SK-N-SH treated with all-trans-retinoic acid at 6 μM for 48 hours (cell line): ENCODE measurements at regions not wholly inside any gene's neighbourhood (a gene's known extent, or its start where the extent isn't known, plus 50 kb on each side); places are given as distances from the start of the nearest gene placed in this dataset.

Experiments used
- ARNTL ChIP-seq: fragments of 450-650 bp; formaldehyde crosslinking; IDR thresholded peaks from 2 replicates; pipeline ENCODE4 v1.5.0; 2020; ENCODE audit warnings: low read depth, mild to moderate bottlenecking, moderate library complexity, borderline replicate concordance
- BACH2 ChIP-seq: fragments of 250-450 bp; sonication (Bioruptor Pico); IDR thresholded peaks from 2 replicates; pipeline ENCODE4 v1.9.0; 2021; ENCODE audit warnings: mild to moderate bottlenecking, borderline replicate concordance
- CSDC2 ChIP-seq: fragments of 250-450 bp; sonication (Bioruptor Pico); IDR thresholded peaks from 2 replicates; pipeline ENCODE4 v1.5.0; 2020; ENCODE audit warnings: mild to moderate bottlenecking, moderate library complexity
- OSR1 ChIP-seq: fragments of 250-450 bp; sonication (Bioruptor Pico); IDR thresholded peaks from 2 replicates; pipeline ENCODE4 v1.8.0; 2022; ENCODE audit warnings: moderate library complexity, mild to moderate bottlenecking, inconsistent platforms
- RARB ChIP-seq: fragments of 250-450 bp; sonication (Bioruptor Pico); IDR thresholded peaks from 2 replicates; pipeline ENCODE4 v1.8.0; 2021; ENCODE audit warnings: mild to moderate bottlenecking, moderate library complexity
- TOX ChIP-seq: fragments of 250-450 bp; sonication (Bioruptor Pico); IDR thresholded peaks from 2 replicates; pipeline ENCODE4 v1.8.0; 2021; ENCODE audit warnings: mild to moderate bottlenecking, moderate library complexity, borderline replicate concordance
- ZC3H10 ChIP-seq: fragments of 250-450 bp; sonication (Bioruptor Pico); IDR thresholded peaks from 2 replicates; pipeline ENCODE4 v1.5.1; 2021; ENCODE audit warnings: mild to moderate bottlenecking, moderate library complexity
- ZFP3 ChIP-seq: fragments of 250-450 bp; sonication (Bioruptor Pico); IDR thresholded peaks from 2 replicates; pipeline ENCODE4 v1.5.0; 2020; ENCODE audit warnings: mild to moderate bottlenecking, moderate library complexity
- ZFP30 ChIP-seq: fragments of 450-650 bp; formaldehyde crosslinking; IDR thresholded peaks from 2 replicates; pipeline ENCODE4 v1.5.0; 2022; ENCODE audit warnings: mild to moderate bottlenecking, moderate library complexity
- ZNF8 ChIP-seq: fragments of 450-650 bp; formaldehyde crosslinking; IDR thresholded peaks from 2 replicates; pipeline ENCODE4 v1.5.0; 2020; ENCODE audit warnings: mild to moderate bottlenecking, moderate library complexity
- TF ChIP-seq, protein P1 (sequence below): fragments of 250-450 bp; sonication (Bioruptor Pico); IDR thresholded peaks from 2 replicates; pipeline ENCODE4 v1.5.1; 2021; ENCODE audit warnings: mild to moderate bottlenecking, moderate library complexity
- TF ChIP-seq, protein P2 (sequence below): fragments of 250-450 bp; sonication (Bioruptor Pico); IDR thresholded peaks from 2 replicates; pipeline ENCODE4 v1.8.0; 2020; ENCODE audit warnings: mild to moderate bottlenecking, moderate library complexity, borderline replicate concordance
- TF ChIP-seq, protein P3 (sequence below): fragments of 250-450 bp; sonication (Bioruptor Pico); IDR thresholded peaks from 2 replicates; pipeline ENCODE4 v1.5.0; 2020; ENCODE audit warnings: mild to moderate bottlenecking, moderate library complexity
- TF ChIP-seq, protein P4 (sequence below): fragments of 250-450 bp; sonication (Bioruptor Pico); IDR thresholded peaks from 2 replicates; pipeline ENCODE4 v1.8.0; 2021; ENCODE audit warnings: low read depth, mild to moderate bottlenecking, moderate library complexity, borderline replicate concordance

DNA sequence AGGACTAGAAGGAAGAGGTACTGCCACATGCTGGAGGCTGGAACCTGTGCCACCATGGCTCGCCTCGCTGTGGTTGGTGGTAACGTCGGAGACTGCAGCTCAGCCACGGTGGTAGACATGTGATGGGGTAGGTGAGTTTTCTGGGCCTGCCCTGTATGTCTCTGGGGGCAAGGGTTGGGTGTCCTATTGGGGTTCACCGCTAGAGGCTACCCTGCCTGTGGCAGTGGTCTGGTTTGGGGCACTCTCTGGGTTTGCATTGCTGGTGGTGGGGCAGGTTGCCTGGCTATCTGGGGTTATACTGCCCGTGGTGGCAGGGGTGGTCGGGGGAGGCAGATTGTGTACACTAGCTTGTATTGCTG lies 79.3 kb upstream of the KCNJ18 start:
- no peak for TF ChIP-seq OSR1 (CRISPR knock-in tag)
- TF ChIP-seq, protein P1, sequence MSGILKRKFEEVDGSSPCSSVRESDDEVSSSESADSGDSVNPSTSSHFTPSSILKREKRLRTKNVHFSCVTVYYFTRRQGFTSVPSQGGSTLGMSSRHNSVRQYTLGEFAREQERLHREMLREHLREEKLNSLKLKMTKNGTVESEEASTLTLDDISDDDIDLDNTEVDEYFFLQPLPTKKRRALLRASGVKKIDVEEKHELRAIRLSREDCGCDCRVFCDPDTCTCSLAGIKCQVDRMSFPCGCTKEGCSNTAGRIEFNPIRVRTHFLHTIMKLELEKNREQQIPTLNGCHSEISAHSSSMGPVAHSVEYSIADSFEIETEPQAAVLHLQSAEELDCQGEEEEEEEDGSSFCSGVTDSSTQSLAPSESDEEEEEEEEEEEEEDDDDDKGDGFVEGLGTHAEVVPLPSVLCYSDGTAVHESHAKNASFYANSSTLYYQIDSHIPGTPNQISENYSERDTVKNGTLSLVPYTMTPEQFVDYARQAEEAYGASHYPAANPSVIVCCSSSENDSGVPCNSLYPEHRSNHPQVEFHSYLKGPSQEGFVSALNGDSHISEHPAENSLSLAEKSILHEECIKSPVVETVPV (CRISPR knock-in tag): no peak
- no peak for TF ChIP-seq ZFP30
- TF ChIP-seq ZNF8 (CRISPR knock-in tag): no peak
- TF ChIP-seq, protein P2, sequence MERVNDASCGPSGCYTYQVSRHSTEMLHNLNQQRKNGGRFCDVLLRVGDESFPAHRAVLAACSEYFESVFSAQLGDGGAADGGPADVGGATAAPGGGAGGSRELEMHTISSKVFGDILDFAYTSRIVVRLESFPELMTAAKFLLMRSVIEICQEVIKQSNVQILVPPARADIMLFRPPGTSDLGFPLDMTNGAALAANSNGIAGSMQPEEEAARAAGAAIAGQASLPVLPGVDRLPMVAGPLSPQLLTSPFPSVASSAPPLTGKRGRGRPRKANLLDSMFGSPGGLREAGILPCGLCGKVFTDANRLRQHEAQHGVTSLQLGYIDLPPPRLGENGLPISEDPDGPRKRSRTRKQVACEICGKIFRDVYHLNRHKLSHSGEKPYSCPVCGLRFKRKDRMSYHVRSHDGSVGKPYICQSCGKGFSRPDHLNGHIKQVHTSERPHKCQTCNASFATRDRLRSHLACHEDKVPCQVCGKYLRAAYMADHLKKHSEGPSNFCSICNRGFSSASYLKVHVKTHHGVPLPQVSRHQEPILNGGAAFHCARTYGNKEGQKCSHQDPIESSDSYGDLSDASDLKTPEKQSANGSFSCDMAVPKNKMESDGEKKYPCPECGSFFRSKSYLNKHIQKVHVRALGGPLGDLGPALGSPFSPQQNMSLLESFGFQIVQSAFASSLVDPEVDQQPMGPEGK (CRISPR knock-in tag): no peak
- TF ChIP-seq CSDC2: no peak
- TF ChIP-seq, protein P3, sequence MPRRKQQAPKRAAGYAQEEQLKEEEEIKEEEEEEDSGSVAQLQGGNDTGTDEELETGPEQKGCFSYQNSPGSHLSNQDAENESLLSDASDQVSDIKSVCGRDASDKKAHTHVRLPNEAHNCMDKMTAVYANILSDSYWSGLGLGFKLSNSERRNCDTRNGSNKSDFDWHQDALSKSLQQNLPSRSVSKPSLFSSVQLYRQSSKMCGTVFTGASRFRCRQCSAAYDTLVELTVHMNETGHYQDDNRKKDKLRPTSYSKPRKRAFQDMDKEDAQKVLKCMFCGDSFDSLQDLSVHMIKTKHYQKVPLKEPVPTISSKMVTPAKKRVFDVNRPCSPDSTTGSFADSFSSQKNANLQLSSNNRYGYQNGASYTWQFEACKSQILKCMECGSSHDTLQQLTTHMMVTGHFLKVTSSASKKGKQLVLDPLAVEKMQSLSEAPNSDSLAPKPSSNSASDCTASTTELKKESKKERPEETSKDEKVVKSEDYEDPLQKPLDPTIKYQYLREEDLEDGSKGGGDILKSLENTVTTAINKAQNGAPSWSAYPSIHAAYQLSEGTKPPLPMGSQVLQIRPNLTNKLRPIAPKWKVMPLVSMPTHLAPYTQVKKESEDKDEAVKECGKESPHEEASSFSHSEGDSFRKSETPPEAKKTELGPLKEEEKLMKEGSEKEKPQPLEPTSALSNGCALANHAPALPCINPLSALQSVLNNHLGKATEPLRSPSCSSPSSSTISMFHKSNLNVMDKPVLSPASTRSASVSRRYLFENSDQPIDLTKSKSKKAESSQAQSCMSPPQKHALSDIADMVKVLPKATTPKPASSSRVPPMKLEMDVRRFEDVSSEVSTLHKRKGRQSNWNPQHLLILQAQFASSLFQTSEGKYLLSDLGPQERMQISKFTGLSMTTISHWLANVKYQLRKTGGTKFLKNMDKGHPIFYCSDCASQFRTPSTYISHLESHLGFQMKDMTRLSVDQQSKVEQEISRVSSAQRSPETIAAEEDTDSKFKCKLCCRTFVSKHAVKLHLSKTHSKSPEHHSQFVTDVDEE (CRISPR knock-in tag): no peak
- no peak for TF ChIP-seq ZFP3 (CRISPR knock-in tag)
- no peak for TF ChIP-seq ARNTL (CRISPR knock-in tag)
- TF ChIP-seq RARB: no peak
- TF ChIP-seq, protein P4, sequence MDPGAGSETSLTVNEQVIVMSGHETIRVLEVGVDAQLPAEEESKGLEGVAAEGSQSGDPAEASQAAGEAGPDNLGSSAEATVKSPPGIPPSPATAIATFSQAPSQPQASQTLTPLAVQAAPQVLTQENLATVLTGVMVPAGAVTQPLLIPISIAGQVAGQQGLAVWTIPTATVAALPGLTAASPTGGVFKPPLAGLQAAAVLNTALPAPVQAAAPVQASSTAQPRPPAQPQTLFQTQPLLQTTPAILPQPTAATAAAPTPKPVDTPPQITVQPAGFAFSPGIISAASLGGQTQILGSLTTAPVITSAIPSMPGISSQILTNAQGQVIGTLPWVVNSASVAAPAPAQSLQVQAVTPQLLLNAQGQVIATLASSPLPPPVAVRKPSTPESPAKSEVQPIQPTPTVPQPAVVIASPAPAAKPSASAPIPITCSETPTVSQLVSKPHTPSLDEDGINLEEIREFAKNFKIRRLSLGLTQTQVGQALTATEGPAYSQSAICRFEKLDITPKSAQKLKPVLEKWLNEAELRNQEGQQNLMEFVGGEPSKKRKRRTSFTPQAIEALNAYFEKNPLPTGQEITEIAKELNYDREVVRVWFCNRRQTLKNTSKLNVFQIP (CRISPR knock-in tag): no peak
- TF ChIP-seq ZC3H10 (CRISPR knock-in tag): no peak
- TF ChIP-seq TOX (CRISPR knock-in tag): no peak
- no peak for TF ChIP-seq BACH2 (CRISPR knock-in tag)
